ENCODE measurements at regions not wholly inside any gene's neighbourhood (a gene's known extent, or its start where the extent isn't known, plus 50 kb on each side); places are given as distances from the start of the nearest gene placed in this dataset.

GRCh38 chr2:236799391-236800026 is 229.9 kb downstream of the ACKR3 start:
- DNase-seq (ENCODE audit: low spot score), result no peak

DNA sequence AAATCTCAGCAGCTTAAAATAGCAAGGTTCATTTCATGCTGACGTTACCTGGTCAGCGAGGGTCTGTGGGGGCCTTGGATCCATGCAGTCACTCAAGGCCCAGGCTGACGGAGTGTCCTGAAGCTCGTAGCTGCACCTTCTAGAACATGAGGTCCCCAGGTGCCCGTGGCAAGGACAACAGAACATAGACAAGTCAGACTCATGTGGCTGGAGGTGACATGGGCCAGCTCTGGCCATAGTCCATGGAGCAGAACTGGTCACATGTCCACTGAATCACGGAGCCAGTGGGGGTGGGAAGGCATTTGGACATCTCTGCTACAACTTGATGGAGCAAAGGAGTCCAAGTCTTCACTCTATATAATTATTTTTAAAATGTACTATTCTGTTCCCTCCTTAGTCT is 233.2 kb downstream of the ACKR3 start:
- no peak for DNase-seq (ENCODE audit: low spot score)

DNA sequence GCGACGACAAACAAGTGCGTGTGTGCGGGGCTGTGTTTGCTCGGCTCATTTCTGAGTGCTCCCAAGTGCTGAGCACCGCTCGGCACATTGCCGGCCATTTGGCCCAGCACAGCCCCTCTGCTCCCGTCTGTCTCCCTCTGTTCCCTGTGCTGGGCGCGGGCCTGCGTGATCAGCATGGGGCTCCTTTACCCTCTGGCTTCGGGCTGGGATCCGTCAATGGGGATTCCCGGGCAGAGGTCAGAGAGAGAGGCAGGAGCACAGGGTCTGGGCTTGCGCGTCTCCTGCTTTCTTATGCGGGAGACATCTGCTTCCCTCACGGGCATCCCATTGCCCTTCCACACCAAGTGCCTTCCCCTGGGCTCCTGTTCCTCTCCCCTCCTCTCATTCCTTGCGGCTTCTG is 234.0 kb downstream of the ACKR3 start:
- no peak for DNase-seq (ENCODE audit: low spot score)

DNA sequence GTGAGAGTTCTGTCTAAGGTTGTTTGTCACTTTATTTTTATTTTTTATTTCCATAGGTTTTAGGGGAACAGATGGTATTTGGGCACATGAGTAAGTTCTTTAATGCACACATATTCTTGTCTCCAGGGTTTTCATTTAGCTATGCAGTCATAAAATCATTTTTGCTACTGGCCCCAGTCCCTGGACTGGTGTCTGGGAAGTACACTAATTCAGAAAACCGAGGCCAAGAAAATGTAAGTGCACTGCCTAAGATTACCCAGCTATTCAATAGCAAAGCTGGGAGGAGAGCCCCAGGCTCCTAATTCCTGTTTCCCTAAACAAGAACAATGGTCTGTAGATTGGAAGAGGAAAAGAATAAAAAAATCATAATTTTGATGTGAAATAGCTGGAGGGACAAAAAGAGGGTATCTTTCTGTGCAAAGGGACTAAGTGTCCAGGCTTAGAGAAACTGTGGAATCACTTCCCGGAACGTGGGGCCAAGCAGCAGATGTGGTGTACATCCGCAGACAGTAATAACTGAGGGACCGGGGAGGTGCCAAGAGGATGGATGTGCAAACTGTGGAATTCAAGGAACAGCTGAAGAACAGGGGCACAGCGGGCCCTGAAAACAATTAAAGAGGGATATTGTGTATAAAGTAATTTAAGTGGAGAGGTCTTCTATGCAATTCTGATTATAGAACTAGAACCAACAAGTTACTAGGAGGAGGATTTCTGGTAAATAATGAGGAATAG is 236.3 kb downstream of the ACKR3 start:
- DNase-seq (ENCODE audit: low spot score), result no peak

- no peak for DNase-seq (ENCODE audit: low spot score)
Observed at GRCh38 chr2:236809716-236810115, 240.1 kb downstream of the ACKR3 start.

DNA sequence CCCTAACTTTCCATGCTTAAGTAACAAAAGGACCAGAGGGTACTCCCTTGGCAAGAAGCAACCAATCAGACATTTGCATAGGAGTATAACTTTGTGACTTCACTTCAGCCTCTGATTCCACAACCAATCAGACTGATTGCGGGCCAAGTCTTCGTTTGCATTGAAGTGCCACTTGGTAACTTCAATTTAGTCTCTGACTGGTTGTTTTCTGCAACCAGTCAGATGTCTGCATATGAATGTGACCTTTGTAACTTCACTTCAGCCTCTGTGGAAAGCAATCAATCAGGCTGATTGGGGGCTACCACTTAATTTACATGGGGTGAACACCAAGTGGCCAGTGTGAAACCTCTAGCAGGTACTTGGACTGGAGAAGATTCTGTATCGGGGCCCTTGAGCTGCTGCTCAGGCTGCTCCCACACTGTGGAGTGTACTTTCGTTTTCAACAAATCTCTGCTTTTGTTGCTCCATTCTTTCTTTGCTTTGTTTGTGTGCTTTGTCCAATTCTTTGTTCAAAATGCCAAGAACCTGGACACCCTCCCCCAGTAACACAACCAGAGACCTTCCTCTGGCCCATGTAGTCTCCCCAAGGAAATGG is 241.5 kb downstream of the ACKR3 start:
- DNase-seq (ENCODE audit: low spot score), result no peak

DNA sequence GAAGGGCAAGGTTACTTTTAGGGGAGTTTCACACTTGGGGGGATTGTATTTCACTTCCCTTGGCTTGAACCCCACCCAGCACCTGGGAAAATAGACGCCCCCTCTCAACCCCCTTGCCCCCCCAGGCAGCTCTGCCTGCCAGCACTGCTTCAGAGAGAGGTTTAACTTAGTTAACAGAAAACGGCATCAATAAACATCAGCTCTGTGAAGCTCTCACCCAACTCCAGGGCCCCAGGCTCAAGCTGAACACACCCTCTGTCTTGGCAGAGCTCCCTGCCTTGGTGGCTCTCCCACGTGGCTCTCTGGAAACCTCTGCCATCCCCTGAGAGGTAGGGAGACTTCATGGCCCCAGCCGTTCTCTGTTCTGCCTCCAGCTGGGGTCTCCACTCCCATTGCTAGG is 244.1 kb downstream of the ACKR3 start:
- no peak for DNase-seq (ENCODE audit: low spot score)

GRCh38 chr2:236814593-236814992 is 245.0 kb downstream of the ACKR3 start:
- DNase-seq (ENCODE audit: low spot score), result no peak

GRCh38 chr2:236815746-236816145 is 246.1 kb downstream of the ACKR3 start:
- no peak for DNase-seq (ENCODE audit: low spot score)

DNA sequence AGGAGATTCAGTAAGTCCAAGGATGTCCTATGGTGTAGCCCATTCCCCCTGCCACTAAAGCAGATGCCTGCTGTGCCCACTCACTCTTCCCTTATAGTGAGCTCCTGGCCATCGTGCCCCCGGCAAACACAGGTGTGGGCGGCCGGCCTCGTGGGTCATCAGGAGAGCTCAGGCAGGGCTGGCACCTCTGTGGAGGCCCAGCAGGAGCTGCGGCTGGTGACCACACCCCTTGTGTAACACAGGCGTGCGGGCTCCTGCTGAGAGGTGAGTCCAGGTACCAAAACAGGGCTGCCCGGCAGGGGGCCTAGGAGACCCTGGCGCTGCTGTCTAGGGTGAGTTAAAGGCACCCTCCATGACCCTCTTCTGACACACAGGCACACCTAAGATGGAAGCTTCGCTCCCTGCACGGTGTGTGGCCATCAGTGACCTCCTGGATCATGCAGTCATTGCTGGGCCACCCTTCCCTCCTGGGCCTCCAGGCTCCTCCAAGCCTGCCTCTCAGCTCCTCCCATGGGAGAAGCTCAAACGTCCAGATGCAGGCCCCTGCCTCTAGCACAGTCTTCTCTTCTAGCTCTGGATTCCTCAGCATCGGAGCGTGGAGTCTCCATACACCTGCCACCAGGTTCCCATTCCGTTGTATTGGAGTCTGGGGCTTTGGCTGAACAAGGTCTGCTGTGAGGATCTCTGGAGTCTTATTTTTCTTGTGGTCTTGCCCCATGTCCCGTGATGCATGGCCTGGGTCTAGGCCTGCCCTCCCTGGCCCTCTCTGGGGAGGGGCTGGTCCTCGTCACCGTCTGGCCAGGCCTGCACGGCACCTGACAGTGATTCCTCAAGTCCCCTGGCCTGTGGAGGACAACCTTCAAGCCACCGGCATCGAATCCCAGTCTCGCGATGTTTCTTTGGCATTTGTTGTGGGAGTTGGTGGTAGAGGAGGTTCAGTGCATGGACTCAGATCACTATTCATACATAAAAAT is 246.9 kb downstream of the ACKR3 start:
- no peak for DNase-seq (ENCODE audit: low spot score)

DNA sequence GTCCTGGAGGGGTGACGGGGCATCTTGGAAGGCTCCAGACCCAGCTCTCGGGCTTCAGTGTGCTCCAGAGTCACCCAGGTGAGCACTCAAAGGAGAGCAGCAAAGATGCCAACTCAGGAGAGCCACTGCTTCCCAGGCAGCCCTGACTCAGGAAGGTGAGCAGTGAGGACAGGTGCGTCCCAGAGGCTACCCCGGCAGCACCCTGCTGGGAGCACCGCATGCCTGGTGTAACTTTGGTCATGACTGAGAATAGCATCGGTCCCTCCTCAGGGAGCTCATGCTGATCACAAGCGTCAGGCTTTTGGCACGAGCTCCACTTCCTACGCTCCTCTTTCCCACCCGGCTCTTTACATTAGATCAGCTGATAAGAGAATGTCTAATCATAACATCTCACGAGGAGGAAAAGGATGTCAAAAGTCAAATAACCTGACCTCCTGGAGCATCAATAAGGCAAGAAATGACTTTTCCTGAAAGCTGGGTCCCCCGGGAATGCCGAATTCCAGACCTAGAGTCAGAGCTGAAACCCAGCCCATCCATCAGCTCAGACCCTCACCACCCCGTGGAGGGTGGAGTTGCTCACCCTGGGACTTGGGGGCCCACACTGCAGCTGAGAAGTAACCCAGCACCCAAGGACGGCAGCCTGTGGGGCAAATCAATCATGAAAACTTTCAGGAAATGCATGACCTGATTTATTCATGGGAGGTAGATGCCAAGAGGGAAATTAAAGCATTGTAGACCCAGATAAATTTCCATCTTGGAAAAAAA is 248.8 kb downstream of the ACKR3 start:
- no peak for DNase-seq (ENCODE audit: low spot score)

DNA sequence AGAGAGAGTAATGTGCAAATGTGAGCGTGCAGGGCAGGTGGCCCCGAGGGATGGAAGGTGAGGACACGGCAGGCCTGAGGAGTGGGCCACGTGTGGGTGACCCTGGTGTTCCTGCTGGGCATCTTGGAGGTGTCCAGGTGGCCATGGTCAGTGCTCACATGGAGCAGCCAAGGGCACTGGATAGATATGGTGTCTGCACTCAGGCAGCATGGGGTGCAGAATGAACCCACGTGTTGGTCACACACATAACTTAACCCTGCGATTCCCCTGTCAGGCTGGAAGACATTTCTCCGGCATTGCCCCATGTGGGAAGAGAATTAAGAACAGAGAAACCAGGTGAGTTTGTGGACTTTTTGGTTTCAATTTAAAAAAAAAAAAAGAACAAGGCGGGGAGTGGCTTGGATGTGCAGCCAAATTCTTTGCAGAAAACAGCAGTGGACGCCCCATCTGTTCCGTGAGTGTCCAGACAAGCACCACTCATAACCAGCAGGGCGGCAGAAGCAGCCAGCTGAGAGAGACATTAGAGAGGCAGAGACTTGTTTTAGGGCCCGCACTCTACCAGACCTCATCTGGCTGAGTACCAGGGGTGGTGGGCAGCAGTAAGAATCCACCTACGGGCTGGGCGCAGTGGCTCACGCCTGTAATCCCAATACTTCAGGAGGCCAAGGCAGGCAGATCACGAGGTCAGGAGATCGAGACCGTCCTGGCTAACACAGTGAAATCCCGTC is 249.8 kb downstream of the ACKR3 start:
- DNase-seq (ENCODE audit: low spot score), result no peak

DNA sequence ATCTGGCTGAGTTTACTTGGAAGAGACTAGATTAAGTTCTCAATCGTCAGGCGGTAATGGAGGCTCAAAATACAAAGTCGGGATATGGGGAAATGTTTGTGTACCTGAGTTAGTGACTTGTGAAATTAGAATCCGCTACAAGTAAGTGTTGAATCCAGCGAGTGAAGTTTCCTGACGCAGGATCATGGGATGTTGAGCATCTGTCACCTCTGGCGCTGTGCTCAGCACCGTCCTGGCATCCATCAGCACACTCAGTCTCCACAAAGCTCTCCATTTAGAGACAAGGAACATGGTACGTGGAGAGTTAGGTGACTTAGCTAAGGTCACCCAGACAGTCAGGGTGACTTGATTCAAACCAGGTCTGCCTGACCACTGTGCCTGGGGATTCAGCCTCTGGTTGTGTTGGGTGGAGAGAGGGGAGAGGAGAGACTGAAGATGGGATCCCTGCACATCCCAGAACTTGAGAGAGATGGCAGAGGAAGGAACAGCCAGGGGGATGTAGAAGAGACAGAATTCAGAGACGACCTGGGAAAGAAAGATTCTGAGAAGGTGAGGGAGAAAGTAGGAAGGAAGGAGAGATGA is 251.2 kb downstream of the ACKR3 start:
- no peak for DNase-seq (ENCODE audit: low spot score)

DNA sequence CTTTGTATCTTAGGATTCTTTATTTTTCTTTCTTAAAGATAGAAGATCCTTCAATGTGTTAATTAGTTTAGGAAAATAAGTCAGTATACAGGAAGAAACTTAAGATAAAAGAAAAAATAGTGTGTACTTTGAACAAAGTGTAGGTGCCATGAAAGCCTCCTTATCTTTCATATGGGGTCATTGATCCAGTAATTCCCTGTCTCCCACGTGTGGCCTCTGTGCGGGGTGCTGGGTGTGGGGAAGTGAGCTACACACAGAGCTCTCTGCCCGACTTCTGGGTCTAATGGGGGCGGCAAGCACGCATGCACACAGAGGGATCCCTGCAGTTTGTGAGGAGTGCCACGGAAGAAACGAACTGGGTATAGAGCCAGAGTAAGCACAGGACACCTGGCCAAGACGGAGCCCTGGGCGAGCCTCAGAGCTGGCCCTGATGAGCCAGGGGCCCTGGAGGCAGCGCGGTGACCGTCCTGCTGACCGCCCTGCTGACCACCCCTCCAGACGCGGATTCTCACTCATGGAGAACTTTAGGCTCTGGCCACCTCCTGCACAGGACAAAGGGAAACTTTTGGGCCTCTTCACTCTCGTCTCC is 253.5 kb downstream of the ACKR3 start:
- DNase-seq (ENCODE audit: low spot score), result no peak

DNA sequence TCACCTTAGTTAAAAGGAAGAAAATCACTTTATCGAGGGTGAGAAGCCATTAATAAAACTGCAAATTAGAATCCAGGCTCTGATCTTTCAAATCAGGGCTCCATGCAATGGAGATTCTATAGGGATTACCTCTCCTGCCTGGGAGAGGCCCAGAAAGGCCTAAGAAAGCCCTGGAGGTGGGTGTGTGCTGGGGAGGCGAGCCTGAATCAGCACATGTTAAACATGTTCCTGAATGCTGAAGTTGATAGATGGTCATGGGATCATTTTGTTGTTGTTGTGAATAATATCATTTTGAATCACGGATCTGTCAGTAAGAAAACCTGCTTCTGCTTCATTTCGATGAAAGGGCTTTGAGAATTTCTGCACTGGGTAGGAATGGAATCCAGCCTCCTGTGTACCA is 254.3 kb downstream of the ACKR3 start:
- DNase-seq (ENCODE audit: low spot score), result no peak

DNA sequence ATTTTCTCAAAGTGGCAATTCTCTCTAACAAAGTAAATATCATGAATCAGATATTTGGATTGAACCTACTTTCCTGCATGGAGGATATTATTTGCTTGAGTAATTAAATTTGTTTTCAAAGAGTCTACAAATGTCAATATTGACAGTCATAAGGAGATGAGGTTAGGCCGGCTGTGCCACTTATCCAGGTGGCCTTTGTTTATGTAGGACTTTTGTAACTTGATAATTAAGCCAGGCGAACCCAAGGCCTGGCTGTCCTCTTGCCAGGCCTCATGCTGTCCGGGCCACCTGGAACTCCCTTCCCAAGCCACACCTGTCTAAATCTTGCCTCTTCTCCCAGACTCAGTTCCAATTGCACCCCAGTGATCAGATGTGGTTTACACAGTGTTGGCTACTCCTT is 255.2 kb downstream of the ACKR3 start:
- DNase-seq (ENCODE audit: low spot score), result no peak

GRCh38 chr2:236825989-236826510 is 256.4 kb downstream of the ACKR3 start:
- DNase-seq (ENCODE audit: low spot score), result no peak

- no peak for DNase-seq (ENCODE audit: low spot score)
Observed at GRCh38 chr2:236826606-236827156, 257.1 kb downstream of the ACKR3 start.

DNA sequence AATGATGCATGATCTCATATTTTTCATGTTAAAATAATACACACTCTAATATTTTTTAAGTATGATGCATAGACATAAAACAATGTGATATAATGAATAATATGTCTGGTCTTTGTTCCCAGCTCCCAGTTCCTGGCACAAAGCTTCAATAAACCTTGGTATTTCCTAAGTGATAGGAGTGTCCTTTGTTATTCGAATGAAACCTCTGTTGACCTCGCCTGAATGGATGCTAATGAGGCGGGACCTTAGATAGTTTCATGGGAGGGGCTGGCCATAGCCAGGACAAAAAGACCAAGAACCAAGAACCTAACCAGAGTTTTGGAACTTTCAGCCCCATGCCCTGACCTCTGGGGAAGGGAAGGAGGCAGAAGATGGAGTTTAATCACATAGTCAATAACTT is 257.7 kb upstream of the COPS8 start:
- no peak for DNase-seq (ENCODE audit: low spot score)

GRCh38 chr2:236828820-236829219 is 256.9 kb upstream of the COPS8 start:
- no peak for DNase-seq (ENCODE audit: low spot score)
